GM12878 (cell line): ENCODE measurements at regions not wholly inside any gene's neighbourhood (a gene's known extent, or its start where the extent isn't known, plus 50 kb on each side); places are given as distances from the start of the nearest gene placed in this dataset.

Experiments
- ATAC-seq: fragments of 200-7000 bp; cut with Tn5 transposase; 3 replicates; pipeline ENCODE4 v1.9.1; 2020; ENCODE audit warnings: mild to moderate bottlenecking, moderate library complexity
- BruUV-seq: library from RNA; stranded (reverse); fragments of 400-500 nt; replicated peaks from 2 replicates; lab custom pipeline; 2021; lab: Mats Ljungman, UMichigan
- CTCF ChIA-PET: fragments of 300-600 bp; sonication (Branson Sonifier 250); formaldehyde crosslinking; extraction: SDS; loops from one replicate; lab custom pipeline; 2021; ENCODE audit warnings: inconsistent platforms; lab: Yijun Ruan, JAX
- POLR2A ChIA-PET: fragments of 350-600 bp; formaldehyde crosslinking; extraction: SDS; loops from one replicate; lab custom pipeline; 2021; ENCODE audit warnings: inconsistent platforms; lab: Charles Lee
- RAD21 ChIA-PET: fragments of 300-600 bp; sonication (Branson Sonifier 250); formaldehyde crosslinking; loops from one replicate; lab custom pipeline; 2023; ENCODE audit warnings: antibody characterized with exemption; ENCODE audit not compliant: unreplicated experiment; lab: Charles Lee
- SMC1A ChIA-PET: fragments of 300-600 bp; sonication (Branson Sonifier 250); formaldehyde crosslinking; loops from one replicate; lab custom pipeline; 2023; ENCODE audit not compliant: unreplicated experiment, uncharacterized antibody; lab: Charles Lee
- DNase-seq: peaks from one replicate; pipeline ENCODE4 v3.0.0-alpha.2; 2011; ENCODE audit warnings: low read depth, low spot score
- FAIRE-seq: peaks from 3 replicates; lab custom pipeline; 2011; peaks lifted over from hg19 to GRCh38; lab: Jason Lieb, UNC
- H2AFZ ChIP-seq: 2 replicates; pipeline ENCODE4 v1.6.0; 2011; ENCODE audit warnings: low read depth, low read length, control low read depth; ENCODE audit not compliant: control insufficient read depth
- H3K27ac ChIP-seq: 2 replicates; pipeline ENCODE4 v1.5.1; 2011; ENCODE audit warnings: control low read depth; ENCODE audit not compliant: control insufficient read depth, insufficient read depth
- H3K27me3 ChIP-seq, 2 experiments: replicated peaks in 1 of 2; 2 replicates each; pipeline versions ENCODE4 v1.6.0 to v1.6.1; 2011; ENCODE audit warnings: low read length in 1 of 2; ENCODE audit not compliant: control insufficient read depth in 2 of 2, insufficient read depth in 2 of 2
- H3K36me3 ChIP-seq, 2 experiments: 2 replicates each; pipeline ENCODE4 v1.5.1; 2011; ENCODE audit warnings: low read length in 1 of 2; ENCODE audit not compliant: control insufficient read depth in 2 of 2, insufficient read depth in 2 of 2
- H3K4me1 ChIP-seq: 2 replicates; pipeline ENCODE4 v1.6.1; 2011; ENCODE audit warnings: mild to moderate bottlenecking, low read length, moderate library complexity, mixed read lengths; ENCODE audit not compliant: control insufficient read depth, insufficient read depth
- H3K4me2 ChIP-seq: 2 replicates; pipeline ENCODE4 v1.6.0; 2011; ENCODE audit warnings: control low read depth; ENCODE audit not compliant: control insufficient read depth, insufficient read depth
- H3K4me3 ChIP-seq: fragments of 200-600 bp; sonication (generic); 2 replicates; pipeline ENCODE4 v1.5.1; 2016
- H3K79me2 ChIP-seq: 2 replicates; pipeline ENCODE4 v1.6.0; 2011; ENCODE audit warnings: low read length; ENCODE audit not compliant: control insufficient read depth, insufficient read depth
- H3K9ac ChIP-seq: 2 replicates; pipeline ENCODE4 v1.8.0; 2011; ENCODE audit warnings: low read length, control low read depth, mixed read lengths; ENCODE audit not compliant: control insufficient read depth, insufficient read depth
- H3K9me3 ChIP-seq: replicated peaks from 3 replicates; pipeline ENCODE4 v1.5.1; 2011; ENCODE audit warnings: mild to moderate bottlenecking, low read length; ENCODE audit not compliant: control insufficient read depth, insufficient read depth
- H4K20me1 ChIP-seq: 2 replicates; pipeline ENCODE4 v1.6.0; 2011; ENCODE audit not compliant: control insufficient read depth, insufficient read depth
- BMI1 ChIP-seq: fragments of 450-650 bp; IDR thresholded peaks from 2 replicates; pipeline ENCODE4 v1.6.1; 2016; ENCODE audit warnings: mild to moderate bottlenecking, moderate library complexity, borderline replicate concordance
- EZH2 ChIP-seq: IDR thresholded peaks from 2 replicates; pipeline ENCODE4 v1.6.1; 2012; ENCODE audit warnings: low read depth, mild to moderate bottlenecking, control low read depth, inconsistent platforms, low read length, borderline replicate concordance; ENCODE audit not compliant: control insufficient read depth
- IKZF2 ChIP-seq, 2 experiments: fragments of 450-650 bp; IDR thresholded peaks; 2 replicates each; pipeline ENCODE4 v1.6.1; 2017; ENCODE audit warnings: mild to moderate bottlenecking in 2 of 2, moderate library complexity in 2 of 2
- IRF4 ChIP-seq: IDR thresholded peaks from 2 replicates; pipeline ENCODE4 v1.6.1; 2011; ENCODE audit warnings: low read depth, low read length
- JUND ChIP-seq: IDR thresholded peaks from 2 replicates; pipeline ENCODE4 v1.6.1; 2012; ENCODE audit warnings: low read depth, mild to moderate bottlenecking, low read length, improper control_type of control experiment, moderate library complexity
- KAT2A ChIP-seq: conservative IDR thresholded peaks from 2 replicates; pipeline ENCODE4 v1.6.1; 2011; ENCODE audit warnings: low read depth, low read length; ENCODE audit not compliant: control insufficient read depth
- MYC ChIP-seq: IDR thresholded peaks from 2 replicates; pipeline ENCODE4 v1.6.1; 2011; ENCODE audit warnings: mild to moderate bottlenecking, low read length, moderate library complexity, inconsistent platforms; ENCODE audit not compliant: insufficient read depth, insufficient replicate concordance, insufficient read length, severe bottlenecking
- NBN ChIP-seq: fragments of 450-650 bp; IDR thresholded peaks from 2 replicates; pipeline ENCODE4 v1.6.1; 2016
- NFXL1 ChIP-seq: fragments of 450-650 bp; IDR thresholded peaks from 2 replicates; pipeline ENCODE4 v1.6.1; 2017; ENCODE audit warnings: antibody characterized with exemption, mild to moderate bottlenecking, borderline replicate concordance
- PKNOX1 ChIP-seq: fragments of 450-650 bp; IDR thresholded peaks from 2 replicates; pipeline ENCODE4 v1.6.1; 2016; ENCODE audit warnings: mild to moderate bottlenecking
- RAD21 ChIP-seq: IDR thresholded peaks from 2 replicates; pipeline ENCODE4 v1.6.1; 2011; ENCODE audit warnings: mild to moderate bottlenecking, low read depth, low read length, moderate library complexity; ENCODE audit not compliant: insufficient read depth
- RB1 ChIP-seq: fragments of 450-650 bp; formaldehyde crosslinking; IDR thresholded peaks from 2 replicates; pipeline ENCODE4 v1.6.1; 2017; ENCODE audit warnings: mild to moderate bottlenecking, borderline replicate concordance
- RCOR1 ChIP-seq: conservative IDR thresholded peaks from 2 replicates; pipeline ENCODE4 v1.6.1; 2012; ENCODE audit warnings: low read depth, low read length, improper control_type of control experiment
- RELA ChIP-seq: fragments of 450-650 bp; IDR thresholded peaks from 2 replicates; pipeline ENCODE4 v1.8.0; 2014; ENCODE audit warnings: borderline replicate concordance; ENCODE audit not compliant: partially characterized antibody
- ZNF207 ChIP-seq: fragments of 450-650 bp; IDR thresholded peaks from 2 replicates; pipeline ENCODE4 v1.6.1; 2014; ENCODE audit warnings: antibody characterized with exemption, mild to moderate bottlenecking, borderline replicate concordance
- ZNF274 ChIP-seq: IDR thresholded peaks from one replicate; pipeline ENCODE4 v1.8.0; 2011; ENCODE audit not compliant: insufficient read length, insufficient read depth
- ZNF384 ChIP-seq: IDR thresholded peaks from 2 replicates; pipeline ENCODE4 v1.6.1; 2012; ENCODE audit warnings: low read depth, mild to moderate bottlenecking, low read length, improper control_type of control experiment, borderline replicate concordance
- ZNF622 ChIP-seq: fragments of 450-650 bp; IDR thresholded peaks from 2 replicates; pipeline ENCODE4 v1.6.1; 2017; ENCODE audit warnings: mild to moderate bottlenecking, inconsistent platforms
- ZZZ3 ChIP-seq: IDR thresholded peaks from 2 replicates; pipeline ENCODE4 v1.6.1; 2011; ENCODE audit warnings: low read depth; ENCODE audit not compliant: control insufficient read depth, insufficient read length
- WGBS: methylation state at CpG from one replicate; pipeline ENCODE4 v1.1.6; 2016; ENCODE audit warnings: low lambda C conversion rate; ENCODE audit not compliant: insufficient replicate concordance, insufficient coverage; ENCODE audit errors: missing lambda C conversion rate; 5-methylcytosine and 5-hydroxymethylcytosine counted together
- in situ Hi-C: fragments of 300-500 bp; cut with MboI; formaldehyde crosslinking; loops from 9 replicates; pipeline ENCODE4 v1.14.3; 2018; ENCODE audit warnings: mixed read lengths
- intact Hi-C: fragments of 100-400 bp; cut with micrococcal nuclease; formaldehyde crosslinking; loops from one replicate; pipeline ENCODE4 v1.14.2; 2022; ENCODE audit not compliant: unreplicated experiment
- TF ChIP-seq, protein P1 (sequence below): IDR thresholded peaks from 2 replicates; pipeline ENCODE4 v1.6.1; 2011; ENCODE audit warnings: low read depth, mild to moderate bottlenecking, low read length, moderate library complexity, borderline replicate concordance; ENCODE audit errors: extremely low read depth

GRCh38 chr7:71019706-71020105 lies 112.2 kb upstream of the GALNT17 start:
- H3K36me3 ChIP-seq = no peaks in the 10 kb centered on the region
- H3K27ac ChIP-seq = no peak overlapping the region
- 4% methylated on average over 7 of the region's 7 CpGs for WGBS
- no peaks in the 10 kb centered on the region for H3K27me3 ChIP-seq
- H3K4me3 ChIP-seq = no peak overlapping the region
- no peaks in the 10 kb centered on the region for H3K4me1 ChIP-seq
- no peak overlapping the region for H3K9ac ChIP-seq
- H4K20me1 ChIP-seq = no peaks in the 10 kb centered on the region
- H3K4me2 ChIP-seq = no peak overlapping the region
- H3K79me2 ChIP-seq = no peaks in the 10 kb centered on the region
- no peak overlapping the region for H2AFZ ChIP-seq
- DNase-seq = no peak
- intact Hi-C loops = no loop called here
- in situ Hi-C loops = no loop called here
- CTCF ChIA-PET = no interaction called here
- ATAC-seq = no peak
- no peak for FAIRE-seq
- no peaks in the 10 kb centered on the region; the same call in 2 of the 3 replicates for H3K9me3 ChIP-seq
- RAD21 ChIA-PET = no interaction called here
- POLR2A ChIA-PET = no interaction called here
- SMC1A ChIA-PET = no interaction called here
- BruUV-seq = no TSS peak
- no peak for TF ChIP-seq RELA
- TF ChIP-seq ZNF207 = no peak
- TF ChIP-seq NFXL1 = no peak
- TF ChIP-seq IRF4 = no peak
- TF ChIP-seq RCOR1 = no peak
- no peak for TF ChIP-seq NBN
- TF ChIP-seq JUND = no peak
- no peak for TF ChIP-seq RB1
- TF ChIP-seq, protein P1, sequence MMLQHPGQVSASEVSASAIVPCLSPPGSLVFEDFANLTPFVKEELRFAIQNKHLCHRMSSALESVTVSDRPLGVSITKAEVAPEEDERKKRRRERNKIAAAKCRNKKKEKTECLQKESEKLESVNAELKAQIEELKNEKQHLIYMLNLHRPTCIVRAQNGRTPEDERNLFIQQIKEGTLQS = no peak
- TF ChIP-seq IKZF2 (IDR thresholded peaks at IDR 0.05) = no peak

GRCh38 chr7:71021131-71021530 lies 110.8 kb upstream of the GALNT17 start:
- ChIA-PET RAD21 (no interaction called here), POLR2A (no interaction called here), CTCF (no interaction called here), SMC1A (no interaction called here)
- no peak for TF ChIP-seq ZNF384
- TF ChIP-seq ZNF622 = no peak
- TF ChIP-seq MYC = no peak
- no peak for TF ChIP-seq KAT2A
- TF ChIP-seq ZZZ3 = no peak
- no peak for TF ChIP-seq BMI1
- TF ChIP-seq EZH2 = no peak
- no peak for TF ChIP-seq RAD21
- TF ChIP-seq ZNF274 = no peak
- TF ChIP-seq PKNOX1 = no peak
- Histone ChIP-seq H3K9ac (no peak overlapping the region), H3K4me1 (no peaks in the 10 kb centered on the region), H3K9me3 (no peaks in the 10 kb centered on the region; the same call in 2 of the 3 replicates), H3K36me3 (no peaks in the 10 kb centered on the region), H2AFZ (no peak overlapping the region), H4K20me1 (no peaks in the 10 kb centered on the region), H3K27me3 (no peaks in the 10 kb centered on the region), H3K4me2 (no peak overlapping the region), H3K79me2 (no peaks in the 10 kb centered on the region), H3K4me3 (no peak overlapping the region), H3K27ac (no peak overlapping the region)
- intact Hi-C loops (no loop called here), in situ Hi-C loops (no loop called here)
- FAIRE-seq (no peak), ATAC-seq (no peak), DNase-seq (no peak)
- WGBS = 4% methylated on average over 2 of the region's 4 CpGs
- BruUV-seq = no TSS peak
